Esophagus muscularis mucosa (tissue), 4 donors: ENCODE measurements at regions not wholly inside any gene's neighbourhood (a gene's known extent, or its start where the extent isn't known, plus 50 kb on each side); places are given as distances from the start of the nearest gene placed in this dataset.

ENCODE experiments used
- DNase-seq: peaks from one replicate; pipeline ENCODE4 v3.0.0-alpha.2; 2017; ENCODE audit errors: extremely low spot score
- H3K27ac ChIP-seq, 4 donors: fragments of 200-600 bp; sonication (generic); replicated peaks in 1 of 4; 1 replicate in 3 of 4; 2 replicates in 1 of 4; pipeline ENCODE4 v1.5.1; 2016 to 2019; ENCODE audit warnings: mild to moderate bottlenecking in 1 of 4
- H3K27me3 ChIP-seq, 4 donors: fragments of 200-600 bp; sonication (generic); one replicate each; pipeline versions ENCODE4 v1.5.1 to v1.6.0; 2016 to 2019
- H3K36me3 ChIP-seq, 4 donors: fragments of 200-600 bp; sonication (generic); one replicate each; pipeline ENCODE4 v1.5.1; 2016 to 2019
- H3K4me1 ChIP-seq, 4 donors: fragments of 200-600 bp; sonication (generic); one replicate each; pipeline ENCODE4 v1.5.1; 2016 to 2019
- H3K4me3 ChIP-seq, 4 donors: fragments of 200-600 bp; sonication (generic); 1 replicate in 2 of 4; 2 replicates in 2 of 4; pipeline ENCODE4 v1.5.1; 2016 to 2019; ENCODE audit warnings: mild to moderate bottlenecking in 4 of 4, moderate library complexity in 1 of 4
- H3K9me3 ChIP-seq, 4 donors: fragments of 200-600 bp; sonication (generic); 1 replicate in 3 of 4; 2 replicates in 1 of 4; pipeline ENCODE4 v1.5.1; 2016 to 2019
- CTCF ChIP-seq, 3 experiments: fragments of 200-600 bp in 2 of 3; fragments of 450-650 bp in 1 of 3; sonication (generic) in 2 of 3; IDR thresholded peaks; one replicate each; pipeline ENCODE4 v1.5.1; 2017 to 2019; ENCODE audit warnings: antibody characterized with exemption in 3 of 3, mild to moderate bottlenecking in 2 of 3, moderate library complexity in 1 of 3
- EP300 ChIP-seq: sonication (generic); formaldehyde crosslinking; IDR thresholded peaks from one replicate; pipeline ENCODE4 v1.6.1; 2017; ENCODE audit warnings: antibody characterized with exemption
- POLR2A ChIP-seq: fragments of 450-650 bp; IDR thresholded peaks from one replicate; pipeline ENCODE4 v1.6.1; 2017; ENCODE audit warnings: antibody characterized with exemption, moderate library complexity, mild to moderate bottlenecking, low read depth
- POLR2AphosphoS5 ChIP-seq, 2 donors: sonication (generic); formaldehyde crosslinking; IDR thresholded peaks; one replicate each; pipeline ENCODE4 v1.6.1; 2017; ENCODE audit warnings: antibody characterized with exemption in 2 of 2
- WGBS: methylation state at CpG from one replicate; pipeline ENCODE4 v1.1.5; 2018; 5-methylcytosine and 5-hydroxymethylcytosine counted together
- intact Hi-C: fragments of 100-400 bp; cut with DNase I; formaldehyde crosslinking; loops from one replicate; pipeline ENCODE4 v1.15.1; 2023

- Histone ChIP-seq H3K4me1 (no peaks in the 10 kb centered on the region), H3K4me3 (no peak overlapping the region), H3K9me3 (no peaks in the 10 kb centered on the region), H3K36me3 (no peaks in the 10 kb centered on the region), H3K27ac (no peak overlapping the region), H3K27me3 (no peaks in the 10 kb centered on the region)
- intact Hi-C loops: no loop called here
- TF ChIP-seq CTCF (IDR thresholded peaks at IDR 0.05) (no peak), POLR2A (no peak), EP300 (no peak), POLR2AphosphoS5 (IDR thresholded peaks at IDR 0.05) (no peak)
- no peak for DNase-seq
- WGBS: 54% methylated on average over 3 of the region's 3 CpGs
Observed at GRCh38 chr10:52443419-52444388, 129.6 kb downstream of the DKK1 start.

DNA sequence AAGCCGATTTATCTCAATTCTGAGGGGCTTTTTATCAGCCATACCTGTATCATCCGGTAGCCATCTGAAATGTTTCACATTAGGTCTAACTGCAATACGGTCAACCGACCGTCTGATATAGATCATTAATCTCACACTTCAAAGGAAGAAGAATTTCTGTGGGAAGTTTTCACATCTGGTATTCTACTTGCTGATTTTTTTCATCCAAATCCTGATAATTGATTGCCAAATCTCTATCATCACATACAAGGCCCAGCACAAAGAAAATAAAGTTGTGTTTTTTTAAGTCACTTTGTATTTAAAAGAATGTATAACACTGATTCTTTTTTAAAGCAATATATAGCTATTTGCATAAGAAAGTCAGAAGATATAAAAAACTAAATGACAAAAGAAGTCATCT lies 132.3 kb downstream of the DKK1 start:
- no peak for DNase-seq
- H3K27me3 ChIP-seq: no peaks in the 10 kb centered on the region
- H3K9me3 ChIP-seq: no peaks in the 10 kb centered on the region
- no peaks in the 10 kb centered on the region for H3K36me3 ChIP-seq
- 37% methylated on average over 5 of the region's 5 CpGs for WGBS
- no peak overlapping the region for H3K4me3 ChIP-seq
- no peaks in the 10 kb centered on the region for H3K4me1 ChIP-seq
- intact Hi-C loops: no loop called here
- no peak overlapping the region for H3K27ac ChIP-seq
- TF ChIP-seq EP300 (no peak), POLR2AphosphoS5 (IDR thresholded peaks at IDR 0.05) (no peak), POLR2A (no peak), CTCF (IDR thresholded peaks at IDR 0.05) (no peak)

GRCh38 chr10:52447931-52448353 lies 133.9 kb downstream of the DKK1 start:
- Histone ChIP-seq H3K27me3 (no peaks in the 10 kb centered on the region), H3K27ac (no peak overlapping the region), H3K4me1 (no peaks in the 10 kb centered on the region), H3K36me3 (no peaks in the 10 kb centered on the region), H3K9me3 (no peaks in the 10 kb centered on the region), H3K4me3 (no peak overlapping the region)
- DNase-seq: no peak
- intact Hi-C loops: no loop called here
- TF ChIP-seq POLR2A (no peak), CTCF (IDR thresholded peaks at IDR 0.05) (no peak), EP300 (no peak), POLR2AphosphoS5 (IDR thresholded peaks at IDR 0.05) (no peak)

DNA sequence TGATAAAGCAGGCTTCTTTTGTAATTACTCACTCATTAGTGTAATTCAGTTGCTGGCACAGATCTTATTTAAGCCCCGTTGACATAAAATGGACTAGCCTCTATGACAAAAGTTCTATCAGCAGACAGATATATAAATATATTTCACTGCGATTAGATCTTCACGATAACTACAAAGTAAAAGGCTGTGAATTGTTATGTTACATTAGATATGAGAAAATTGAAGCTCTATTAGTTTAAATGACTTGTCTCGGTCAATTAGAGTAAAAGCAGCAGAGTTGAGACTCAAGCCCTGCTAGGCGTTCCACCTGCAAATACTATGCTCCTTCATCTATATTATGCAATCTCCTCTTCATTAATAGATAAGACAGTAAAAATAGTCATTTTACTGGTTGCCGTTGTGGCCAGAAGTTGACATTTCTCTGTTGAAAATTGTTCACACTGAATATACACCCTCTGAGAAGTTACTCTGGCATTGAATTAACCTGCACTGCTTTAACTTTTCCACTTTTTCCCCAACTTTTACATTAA lies 136.7 kb downstream of the DKK1 start:
- H3K4me3 ChIP-seq: no peak overlapping the region
- H3K27ac ChIP-seq: no peak overlapping the region
- no peak for TF ChIP-seq CTCF (IDR thresholded peaks at IDR 0.05)
- TF ChIP-seq EP300: no peak
- TF ChIP-seq POLR2A: no peak
- TF ChIP-seq POLR2AphosphoS5 (IDR thresholded peaks at IDR 0.05): no peak
- no peaks in the 10 kb centered on the region for H3K4me1 ChIP-seq
- no peaks in the 10 kb centered on the region for H3K9me3 ChIP-seq
- H3K27me3 ChIP-seq: no peaks in the 10 kb centered on the region
- DNase-seq: no peak
- 90% methylated on average over 6 of the region's 6 CpGs for WGBS
- H3K36me3 ChIP-seq: no peaks in the 10 kb centered on the region
- intact Hi-C loops: no loop called here
